HEK293T (cell line): ENCODE measurements at regions not wholly inside any gene's neighbourhood (a gene's known extent, or its start where the extent isn't known, plus 50 kb on each side); places are given as distances from the start of the nearest gene placed in this dataset.

Experiments used
- BHLHE40 ChIP-seq: fragments of 450-650 bp; IDR thresholded peaks from 2 replicates; pipeline ENCODE4 v1.6.1; 2016; ENCODE audit warnings: mild to moderate bottlenecking, moderate library complexity, borderline replicate concordance
- CTBP1 ChIP-seq: fragments of 450-650 bp; IDR thresholded peaks from 2 replicates; pipeline ENCODE4 v1.6.1; 2016; ENCODE audit warnings: borderline replicate concordance
- FOXA1 ChIP-seq: fragments of 450-650 bp; IDR thresholded peaks from 2 replicates; pipeline ENCODE4 v1.6.1; 2016; ENCODE audit warnings: mild to moderate bottlenecking
- FOXK2 ChIP-seq: fragments of 450-650 bp; IDR thresholded peaks from 2 replicates; pipeline ENCODE4 v1.6.1; 2016; ENCODE audit warnings: mild to moderate bottlenecking
- FOXM1 ChIP-seq: fragments of 450-650 bp; IDR thresholded peaks from 2 replicates; pipeline ENCODE4 v1.6.1; 2017; ENCODE audit warnings: mild to moderate bottlenecking, borderline replicate concordance
- HDGF ChIP-seq: fragments of 450-650 bp; IDR thresholded peaks from 2 replicates; pipeline ENCODE4 v1.6.1; 2017; ENCODE audit warnings: antibody characterized with exemption, borderline replicate concordance
- L3MBTL2 ChIP-seq: fragments of 450-650 bp; conservative IDR thresholded peaks from 2 replicates; pipeline ENCODE4 v1.6.1; 2016; ENCODE audit warnings: mild to moderate bottlenecking
- LEF1 ChIP-seq: fragments of 450-650 bp; IDR thresholded peaks from 2 replicates; pipeline ENCODE4 v1.6.1; 2017; ENCODE audit warnings: mild to moderate bottlenecking, borderline replicate concordance
- NFRKB ChIP-seq: fragments of 450-650 bp; IDR thresholded peaks from 2 replicates; pipeline ENCODE4 v1.6.1; 2016; ENCODE audit warnings: mild to moderate bottlenecking, moderate library complexity
- SUZ12 ChIP-seq: fragments of 450-650 bp; IDR thresholded peaks from 2 replicates; pipeline ENCODE4 v1.6.1; 2016; ENCODE audit warnings: mild to moderate bottlenecking
- TARDBP ChIP-seq: fragments of 450-650 bp; IDR thresholded peaks from 2 replicates; pipeline ENCODE4 v1.6.1; 2016

- TF ChIP-seq BHLHE40 = no peak
- no peak for TF ChIP-seq SUZ12
- TF ChIP-seq FOXK2 = no peak
- no peak for TF ChIP-seq L3MBTL2
- no peak for TF ChIP-seq FOXM1
- no peak for TF ChIP-seq CTBP1
- TF ChIP-seq HDGF = no peak
- no peak for TF ChIP-seq NFRKB
- no peak for TF ChIP-seq TARDBP
- TF ChIP-seq FOXA1 = no peak
- no peak for TF ChIP-seq LEF1
Observed at GRCh38 chr21:14617871-14618270, 71.8 kb upstream of the SAMSN1 start.
